ENCODE measurements at regions not wholly inside any gene's neighbourhood (a gene's known extent, or its start where the extent isn't known, plus 50 kb on each side); places are given as distances from the start of the nearest gene placed in this dataset.

DNA sequence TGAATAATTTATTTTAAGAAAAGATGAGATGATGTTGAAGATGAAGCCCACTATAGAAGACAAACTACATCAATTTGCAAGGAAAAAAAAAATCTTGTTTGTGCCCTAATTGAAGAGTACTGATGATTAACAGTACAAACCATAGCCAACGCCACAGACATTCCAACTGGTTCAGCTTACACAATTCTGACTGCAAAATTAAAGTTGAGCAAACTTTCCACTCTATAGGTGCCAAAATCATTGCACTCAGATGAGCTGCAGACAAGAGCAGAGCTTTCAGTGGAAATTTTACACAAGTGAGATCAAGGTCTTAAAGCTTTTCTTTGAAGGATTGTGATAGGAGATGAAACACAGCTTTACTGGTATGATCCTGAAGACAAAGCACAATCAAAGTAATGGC is 85.3 kb downstream of the OGFRL1 start:
- WGBS = 97% methylated on average over 1 of the region's 1 CpG
- no peak for TF ChIP-seq POLR2AphosphoS5 (IDR thresholded peaks at IDR 0.05)
- no peak for TF ChIP-seq POLR2A (IDR thresholded peaks at IDR 0.05)
- TF ChIP-seq, protein P1, sequence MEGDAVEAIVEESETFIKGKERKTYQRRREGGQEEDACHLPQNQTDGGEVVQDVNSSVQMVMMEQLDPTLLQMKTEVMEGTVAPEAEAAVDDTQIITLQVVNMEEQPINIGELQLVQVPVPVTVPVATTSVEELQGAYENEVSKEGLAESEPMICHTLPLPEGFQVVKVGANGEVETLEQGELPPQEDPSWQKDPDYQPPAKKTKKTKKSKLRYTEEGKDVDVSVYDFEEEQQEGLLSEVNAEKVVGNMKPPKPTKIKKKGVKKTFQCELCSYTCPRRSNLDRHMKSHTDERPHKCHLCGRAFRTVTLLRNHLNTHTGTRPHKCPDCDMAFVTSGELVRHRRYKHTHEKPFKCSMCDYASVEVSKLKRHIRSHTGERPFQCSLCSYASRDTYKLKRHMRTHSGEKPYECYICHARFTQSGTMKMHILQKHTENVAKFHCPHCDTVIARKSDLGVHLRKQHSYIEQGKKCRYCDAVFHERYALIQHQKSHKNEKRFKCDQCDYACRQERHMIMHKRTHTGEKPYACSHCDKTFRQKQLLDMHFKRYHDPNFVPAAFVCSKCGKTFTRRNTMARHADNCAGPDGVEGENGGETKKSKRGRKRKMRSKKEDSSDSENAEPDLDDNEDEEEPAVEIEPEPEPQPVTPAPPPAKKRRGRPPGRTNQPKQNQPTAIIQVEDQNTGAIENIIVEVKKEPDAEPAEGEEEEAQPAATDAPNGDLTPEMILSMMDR (IDR thresholded peaks at IDR 0.05) = no peak
- Histone ChIP-seq H3K27me3 (replicated peaks; ENCODE audit: insufficient read depth) (no peaks in the 10 kb centered on the region), H3K4me3 (no peak overlapping the region), H3K9me3 (no peaks in the 10 kb centered on the region), H3K36me3 (no peaks in the 10 kb centered on the region), H3K4me1 (replicated peaks) (no peaks in the 10 kb centered on the region), H3K27ac (no peak overlapping the region)
- no peak for DNase-seq (ENCODE audit: low spot score)
- intact Hi-C loops (cut with DNase I) = no loop called here

- Histone ChIP-seq H3K36me3 (no peaks in the 10 kb centered on the region), H3K27me3 (replicated peaks; ENCODE audit: insufficient read depth) (no peaks in the 10 kb centered on the region), H3K4me3 (no peak overlapping the region), H3K27ac (no peak overlapping the region), H3K4me1 (replicated peaks) (no peaks in the 10 kb centered on the region), H3K9me3 (no peaks in the 10 kb centered on the region)
- TF ChIP-seq, protein P1 (IDR thresholded peaks at IDR 0.05) = no peak
- TF ChIP-seq POLR2AphosphoS5 (IDR thresholded peaks at IDR 0.05) (no peak), POLR2A (IDR thresholded peaks at IDR 0.05) (no peak)
- no peak for DNase-seq (ENCODE audit: low spot score)
- intact Hi-C loops (cut with DNase I) = no loop called here
- 61% methylated on average over 1 of the region's 1 CpG for WGBS
Measured at GRCh38 chr6:71375676-71376075, 87.1 kb downstream of the OGFRL1 start.

DNA sequence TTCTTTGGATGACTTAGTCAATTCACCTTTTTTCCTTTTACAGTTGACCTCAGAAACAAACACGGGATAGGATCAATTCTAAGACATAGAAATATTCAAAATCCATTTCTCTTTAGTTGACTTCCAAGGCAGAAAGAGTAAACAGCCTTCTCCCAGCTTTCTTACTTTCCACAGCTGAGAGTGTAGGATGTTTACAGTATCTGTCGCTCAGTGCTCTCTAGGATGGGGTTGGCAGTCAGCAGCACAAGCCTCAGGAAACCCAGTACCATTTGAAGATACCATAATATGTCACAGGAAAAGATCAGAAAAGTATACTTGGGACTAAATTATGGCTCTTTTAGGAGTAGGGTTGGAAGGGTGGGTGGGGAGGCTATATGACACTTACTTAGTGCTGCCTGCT is 88.2 kb downstream of the OGFRL1 start:
- intact Hi-C loops (cut with DNase I) = no loop called here
- Histone ChIP-seq H3K4me1 (replicated peaks) (no peaks in the 10 kb centered on the region), H3K36me3 (no peaks in the 10 kb centered on the region), H3K27ac (no peak overlapping the region), H3K9me3 (no peaks in the 10 kb centered on the region), H3K27me3 (replicated peaks; ENCODE audit: insufficient read depth) (no peaks in the 10 kb centered on the region), H3K4me3 (no peak overlapping the region)
- TF ChIP-seq, protein P1 (IDR thresholded peaks at IDR 0.05) = no peak
- TF ChIP-seq POLR2A (IDR thresholded peaks at IDR 0.05) = no peak
- TF ChIP-seq POLR2AphosphoS5 (IDR thresholded peaks at IDR 0.05) = no peak
- WGBS = 88% methylated on average over 2 of the region's 2 CpGs
- no peak for DNase-seq (ENCODE audit: low spot score)

GRCh38 chr6:71383476-71383875 is 94.9 kb downstream of the OGFRL1 start:
- H3K9me3 ChIP-seq = no peaks in the 10 kb centered on the region
- H3K27ac ChIP-seq = no peak overlapping the region
- no peaks in the 10 kb centered on the region for H3K4me1 ChIP-seq (replicated peaks)
- WGBS = 73% methylated on average over 4 of the region's 4 CpGs
- no peaks in the 10 kb centered on the region for H3K36me3 ChIP-seq
- TF ChIP-seq POLR2AphosphoS5 (IDR thresholded peaks at IDR 0.05) (no peak), POLR2A (IDR thresholded peaks at IDR 0.05) (no peak)
- TF ChIP-seq, protein P1 (IDR thresholded peaks at IDR 0.05) = no peak
- H3K27me3 ChIP-seq (replicated peaks; ENCODE audit: insufficient read depth) = no peaks in the 10 kb centered on the region
- DNase-seq (ENCODE audit: low spot score) = no peak
- intact Hi-C loops (cut with DNase I) = loop anchor here (5.0 kb wide), 1 partner anchor 129 kb away; no protein-coding TSS in a partner anchor
- no peak overlapping the region for H3K4me3 ChIP-seq

GRCh38 chr6:71383901-71384489 is 95.4 kb downstream of the OGFRL1 start:
- H3K4me1 ChIP-seq (replicated peaks) = no peaks in the 10 kb centered on the region
- TF ChIP-seq, protein P1 (IDR thresholded peaks at IDR 0.05) = peak; percentile 63 to 70 (median 64)
- no peak for TF ChIP-seq POLR2AphosphoS5 (IDR thresholded peaks at IDR 0.05)
- no peaks in the 10 kb centered on the region for H3K36me3 ChIP-seq
- intact Hi-C loops (cut with DNase I) = loop anchor here (5.0 kb wide), 1 partner anchor 128 kb away; no protein-coding TSS in a partner anchor
- H3K27ac ChIP-seq = no peak overlapping the region
- 40% methylated on average over 5 of the region's 5 CpGs for WGBS
- no peaks in the 10 kb centered on the region for H3K9me3 ChIP-seq
- H3K4me3 ChIP-seq = no peak overlapping the region
- DNase-seq (ENCODE audit: low spot score) = no peak
- no peaks in the 10 kb centered on the region for H3K27me3 ChIP-seq (replicated peaks; ENCODE audit: insufficient read depth)

Data from prostate gland (tissue), 2 donors.